GM12872 (cell line): ENCODE measurements at regions not wholly inside any gene's neighbourhood (a gene's known extent, or its start where the extent isn't known, plus 50 kb on each side); places are given as distances from the start of the nearest gene placed in this dataset.

Experiments
- TF ChIP-seq, protein P1 (sequence below): IDR thresholded peaks from 3 replicates; pipeline ENCODE4 v1.5.1; 2011; ENCODE audit warnings: low read depth, mild to moderate bottlenecking, low read length, moderate library complexity; ENCODE audit not compliant: insufficient read depth

DNA sequence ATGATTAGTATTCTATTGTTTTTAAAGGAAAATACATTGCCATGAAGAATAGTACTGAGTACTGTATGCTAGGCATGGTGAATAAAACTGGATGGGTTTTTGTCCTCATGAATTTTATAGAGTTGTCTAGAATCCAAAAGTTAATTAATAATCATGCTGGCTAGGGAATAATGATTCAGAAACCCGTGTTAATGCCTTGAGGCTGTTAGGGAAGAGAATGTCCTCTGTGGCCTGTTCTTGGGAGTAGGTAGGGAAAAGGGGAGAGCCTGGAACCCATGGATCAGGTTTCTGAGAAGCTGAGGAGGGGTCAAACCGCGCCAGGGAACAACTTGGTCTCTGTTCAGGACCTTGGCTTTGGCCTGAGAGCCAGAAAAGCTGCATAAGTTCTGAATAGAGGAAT is 1376.3 kb upstream of the SLC10A2 start:
- TF ChIP-seq, protein P1, sequence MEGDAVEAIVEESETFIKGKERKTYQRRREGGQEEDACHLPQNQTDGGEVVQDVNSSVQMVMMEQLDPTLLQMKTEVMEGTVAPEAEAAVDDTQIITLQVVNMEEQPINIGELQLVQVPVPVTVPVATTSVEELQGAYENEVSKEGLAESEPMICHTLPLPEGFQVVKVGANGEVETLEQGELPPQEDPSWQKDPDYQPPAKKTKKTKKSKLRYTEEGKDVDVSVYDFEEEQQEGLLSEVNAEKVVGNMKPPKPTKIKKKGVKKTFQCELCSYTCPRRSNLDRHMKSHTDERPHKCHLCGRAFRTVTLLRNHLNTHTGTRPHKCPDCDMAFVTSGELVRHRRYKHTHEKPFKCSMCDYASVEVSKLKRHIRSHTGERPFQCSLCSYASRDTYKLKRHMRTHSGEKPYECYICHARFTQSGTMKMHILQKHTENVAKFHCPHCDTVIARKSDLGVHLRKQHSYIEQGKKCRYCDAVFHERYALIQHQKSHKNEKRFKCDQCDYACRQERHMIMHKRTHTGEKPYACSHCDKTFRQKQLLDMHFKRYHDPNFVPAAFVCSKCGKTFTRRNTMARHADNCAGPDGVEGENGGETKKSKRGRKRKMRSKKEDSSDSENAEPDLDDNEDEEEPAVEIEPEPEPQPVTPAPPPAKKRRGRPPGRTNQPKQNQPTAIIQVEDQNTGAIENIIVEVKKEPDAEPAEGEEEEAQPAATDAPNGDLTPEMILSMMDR = no peak

DNA sequence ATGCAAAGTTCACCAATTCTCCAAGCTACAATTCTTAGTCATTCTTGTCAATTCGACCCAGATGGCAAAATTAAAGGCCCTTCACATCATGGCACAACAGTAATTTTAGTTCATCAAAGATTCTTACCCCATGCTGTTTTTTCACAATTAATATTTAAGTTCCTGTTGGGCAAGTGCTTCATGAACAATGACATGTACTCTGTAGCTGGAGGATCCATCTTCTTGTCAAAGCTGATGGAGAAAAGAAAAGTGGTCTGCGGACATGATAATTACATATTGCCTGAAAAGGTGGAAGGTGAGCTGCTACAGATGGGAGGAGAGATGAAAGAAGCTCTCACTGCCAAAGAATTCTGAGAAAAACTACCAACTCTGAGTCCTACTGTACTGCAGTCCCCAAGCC is 1370.3 kb upstream of the SLC10A2 start:
- TF ChIP-seq, protein P1 = no peak

- TF ChIP-seq, protein P1 = no peak
Observed at GRCh38 chr13:104431895-104432294, 1365.7 kb upstream of the SLC10A2 start.

GRCh38 chr13:104426435-104426834 is 1360.2 kb upstream of the SLC10A2 start:
- TF ChIP-seq, protein P1 = no peak

- TF ChIP-seq, protein P1 = no peak
Observed at GRCh38 chr13:104422668-104423067, 1356.5 kb upstream of the SLC10A2 start.

DNA sequence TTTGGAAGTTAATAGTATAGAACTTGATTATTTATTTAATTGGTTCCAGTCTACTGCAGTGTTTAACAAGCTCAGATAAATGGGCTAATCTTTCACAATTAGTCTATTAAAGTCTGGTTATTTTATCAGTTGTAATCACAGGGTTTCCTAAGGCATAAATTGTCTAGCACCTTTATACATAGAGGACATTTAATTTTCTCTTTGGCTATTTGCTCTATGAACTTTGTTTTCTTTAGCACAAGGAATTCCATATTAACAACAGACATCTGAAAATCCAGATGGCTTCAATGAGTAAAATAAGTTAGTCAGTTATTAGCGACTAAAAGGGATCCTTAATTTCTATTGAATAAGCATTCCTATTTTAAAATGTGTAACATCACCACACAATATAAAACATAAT is 1350.8 kb upstream of the SLC10A2 start:
- TF ChIP-seq, protein P1 = no peak

DNA sequence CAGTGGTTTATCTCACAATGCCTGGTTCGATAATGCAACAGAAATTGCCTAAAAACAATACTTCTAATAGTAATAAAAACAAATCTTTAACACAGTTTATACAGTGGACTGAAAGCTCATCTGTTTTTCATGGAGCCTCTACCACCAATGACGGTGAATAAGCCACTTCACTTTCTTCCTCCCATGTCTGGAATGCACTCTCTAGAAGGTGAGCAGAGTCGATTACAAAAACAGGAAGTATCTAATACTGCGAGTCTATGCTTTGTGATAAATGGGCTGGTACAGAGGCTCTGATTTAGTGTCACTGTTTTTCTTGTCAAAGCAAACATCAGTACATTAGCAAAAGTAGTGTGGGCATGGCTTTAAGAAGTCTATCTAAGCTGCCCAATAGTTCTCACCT is 1348.6 kb upstream of the SLC10A2 start:
- TF ChIP-seq, protein P1 = no peak

DNA sequence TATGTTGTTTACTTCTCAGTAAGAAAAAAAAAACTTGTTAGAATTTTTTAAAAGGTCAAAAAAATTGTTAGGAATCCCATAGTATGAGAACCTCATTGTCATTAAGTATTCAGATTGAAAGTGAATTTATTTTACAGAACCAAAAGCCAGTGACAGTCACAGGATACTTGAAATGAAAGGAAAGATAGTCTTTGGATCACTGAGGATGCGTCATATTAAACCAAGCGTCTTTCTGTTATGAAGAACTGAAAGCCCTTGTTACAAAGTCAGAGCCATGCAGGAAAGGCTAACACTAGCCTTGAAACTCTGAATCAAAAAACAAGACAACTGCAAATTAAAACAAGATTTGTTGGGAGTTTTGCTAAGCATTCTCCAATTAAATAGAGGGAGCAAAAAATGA is 1348.0 kb upstream of the SLC10A2 start:
- TF ChIP-seq, protein P1 = no peak
